B cell (primary cell): ENCODE measurements at regions not wholly inside any gene's neighbourhood (a gene's known extent, or its start where the extent isn't known, plus 50 kb on each side); places are given as distances from the start of the nearest gene placed in this dataset.

Experiments used
- ATAC-seq: fragments of 200-7000 bp; cut with Tn5 transposase; one replicate; pipeline ENCODE4 v1.10.0; 2021; ENCODE audit warnings: low read depth, mild to moderate bottlenecking, moderate number of reproducible peaks, moderate library complexity
- CTCF ChIA-PET: fragments of 350-600 bp; sonication (Branson Sonifier 250); formaldehyde crosslinking; loops from one replicate; lab custom pipeline; 2021; ENCODE audit warnings: antibody characterized with exemption, inconsistent platforms; lab: Charles Lee
- POLR2A ChIA-PET: fragments of 350-600 bp; sonication (Branson Sonifier 250); formaldehyde crosslinking; loops from one replicate; lab custom pipeline; 2021; ENCODE audit warnings: antibody characterized with exemption; lab: Charles Lee
- DNase-seq: peaks from one replicate; pipeline ENCODE4 v3.0.0; 2013
- H2AFZ ChIP-seq: 2 replicates; pipeline ENCODE4 v1.6.1; 2012; ENCODE audit warnings: mild to moderate bottlenecking, low read depth, low read length; ENCODE audit not compliant: insufficient read depth, poor library complexity, severe bottlenecking
- H3K27ac ChIP-seq, 2 donors: 1 replicate in 1 of 2; 2 replicates in 1 of 2; pipeline ENCODE4 v1.5.1; 2012 to 2013; ENCODE audit warnings: low read length in 2 of 2, mild to moderate bottlenecking in 2 of 2, moderate library complexity in 1 of 2
- H3K27me3 ChIP-seq, 4 experiments: fragments of 200-600 bp in 1 of 4; sonication (generic) in 1 of 4; replicated peaks in 1 of 4; 1 replicate in 2 of 4; 2 replicates in 2 of 4; pipeline versions ENCODE4 v1.6.1 to v1.7.0; 2013 to 2016; ENCODE audit warnings: low read length in 3 of 4, mild to moderate bottlenecking in 2 of 4, mixed read lengths in 1 of 4, moderate library complexity in 1 of 4; ENCODE audit not compliant: insufficient read depth in 4 of 4, control insufficient read depth in 3 of 4; ENCODE audit errors: control extremely low read depth in 1 of 4
- H3K36me3 ChIP-seq, 2 experiments: replicated peaks in 1 of 2; 1 replicate in 1 of 2; 2 replicates in 1 of 2; pipeline versions ENCODE4 v1.6.1 to v1.7.1; 2013; ENCODE audit warnings: low read length in 1 of 2; ENCODE audit not compliant: insufficient read depth in 2 of 2, control insufficient read depth in 1 of 2; ENCODE audit errors: control extremely low read depth in 1 of 2, extremely low read depth in 1 of 2
- H3K4me1 ChIP-seq, 2 donors: fragments of 200-600 bp in 1 of 2; sonication (generic) in 1 of 2; 1 replicate in 1 of 2; 2 replicates in 1 of 2; pipeline versions ENCODE4 v1.5.1 to v1.6.1; 2013 to 2017; ENCODE audit warnings: low read length in 2 of 2; ENCODE audit not compliant: control insufficient read depth in 2 of 2, insufficient read depth in 2 of 2
- H3K4me2 ChIP-seq: replicated peaks from 2 replicates; pipeline ENCODE3; 2012; ENCODE audit warnings: mild to moderate bottlenecking, low read depth, low read length; ENCODE audit not compliant: poor library complexity, severe bottlenecking
- H3K4me3 ChIP-seq, 5 experiments: fragments of 200-600 bp in 1 of 5; sonication (generic) in 1 of 5; 1 replicate in 3 of 5; 2 replicates in 2 of 5; pipeline versions ENCODE4 v1.5.1 to v1.7.0; 2011 to 2016; ENCODE audit warnings: low read length in 4 of 5, mild to moderate bottlenecking in 4 of 5, low read depth in 2 of 5, control low read depth in 1 of 5, moderate library complexity in 1 of 5; ENCODE audit not compliant: insufficient read depth in 1 of 5; ENCODE audit errors: control extremely low read depth in 1 of 5, extremely low read depth in 1 of 5
- H3K79me2 ChIP-seq: fragments of 200-600 bp; sonication (generic); one replicate; pipeline ENCODE4 v1.6.0; 2016; ENCODE audit warnings: low read length; ENCODE audit not compliant: control insufficient read depth, insufficient read depth
- H3K9ac ChIP-seq: fragments of 200-600 bp; sonication (generic); 2 replicates; pipeline ENCODE4 v1.6.1; 2017; ENCODE audit warnings: mild to moderate bottlenecking, low read length, moderate library complexity
- H3K9me3 ChIP-seq, 3 donors: one replicate each; pipeline versions ENCODE4 v1.6.1 to v1.7.1; 2013; ENCODE audit warnings: low read length in 2 of 3; ENCODE audit not compliant: control insufficient read depth in 2 of 3, insufficient read depth in 1 of 3; ENCODE audit errors: control extremely low read depth in 1 of 3
- H4K20me1 ChIP-seq: 2 replicates; pipeline ENCODE4 v1.6.0; 2012; ENCODE audit warnings: mild to moderate bottlenecking, low read length; ENCODE audit not compliant: insufficient read depth, control insufficient read depth, poor library complexity, severe bottlenecking
- H3K27ac Mint-ChIP-seq: one replicate; pipeline ENCODE4 v1.8.0; 2021; ENCODE audit warnings: mixed read lengths
- H3K27me3 Mint-ChIP-seq: one replicate; pipeline ENCODE4 v1.8.0; 2021; ENCODE audit warnings: mixed read lengths
- H3K4me1 Mint-ChIP-seq: one replicate; pipeline ENCODE4 v1.8.0; 2021; ENCODE audit warnings: mixed read lengths
- H3K4me3 Mint-ChIP-seq: one replicate; pipeline ENCODE4 v1.8.0; 2021; ENCODE audit warnings: mixed read lengths
- H3K9me3 Mint-ChIP-seq: one replicate; pipeline ENCODE4 v1.8.0; 2022; ENCODE audit warnings: mixed read lengths; ENCODE audit not compliant: insufficient read depth
- CTCF ChIP-seq: fragments of 200-600 bp; IDR thresholded peaks from one replicate; pipeline ENCODE4 v1.8.0; 2022; ENCODE audit warnings: antibody characterized with exemption, mild to moderate bottlenecking
- EZH2 ChIP-seq: IDR thresholded peaks from 2 replicates; pipeline ENCODE4 v1.6.1; 2012; ENCODE audit warnings: borderline replicate concordance, low read depth, mild to moderate bottlenecking, moderate library complexity, low read length; ENCODE audit not compliant: insufficient read depth, poor library complexity, severe bottlenecking
- WGBS: methylation state at CpG from one replicate; pipeline ENCODE4 v1.1.5; 2013; ENCODE audit warnings: missing lambda C conversion rate; ENCODE audit not compliant: insufficient coverage; 5-methylcytosine and 5-hydroxymethylcytosine counted together
- intact Hi-C: fragments of 100-400 bp; cut with micrococcal nuclease; formaldehyde crosslinking; loops from one replicate; pipeline ENCODE4 v1.10.0; 2022

DNA sequence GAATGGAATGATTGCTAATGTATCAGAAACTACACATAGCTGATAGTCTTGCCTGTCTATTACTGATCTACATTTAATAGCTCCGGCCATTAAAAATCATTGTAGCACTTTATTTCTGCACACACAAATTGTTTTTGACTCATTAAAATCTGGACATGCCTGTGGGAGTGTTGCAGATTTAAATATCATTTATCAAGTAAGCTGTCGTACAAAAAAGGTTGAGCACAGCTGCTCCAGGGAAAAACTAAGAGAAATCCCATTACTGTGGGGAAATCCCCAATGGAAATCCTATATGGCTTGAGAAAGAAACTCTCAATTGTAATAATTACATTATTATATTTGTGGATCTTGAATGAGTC, 99.6 kb upstream of the CERS6 start:
- H3K27ac Mint-ChIP-seq = no peak overlapping the region
- no peak overlapping the region for H3K4me2 ChIP-seq
- TF ChIP-seq EZH2 (no peak), CTCF (no peak)
- peaks cover 0 to 2% (median 0%) of the 10 kb centered on the region in 3 donors for H3K9me3 ChIP-seq
- H4K20me1 ChIP-seq = no peaks in the 10 kb centered on the region
- H3K4me1 Mint-ChIP-seq = no peaks in the 10 kb centered on the region
- no peaks in the 10 kb centered on the region for H3K27me3 ChIP-seq
- H3K27ac ChIP-seq = no peak overlapping the region
- ChIA-PET CTCF (interaction anchor here (0.5 to 1.6 kb wide), 3 partner anchors 10 to 431 kb away, joined by 3 to 8 read pairs (median 3); no protein-coding TSS in a partner anchor), POLR2A (no interaction called here)
- no peak overlapping the region for H3K4me3 Mint-ChIP-seq
- intact Hi-C loops = no loop called here
- no peaks in the 10 kb centered on the region for H3K27me3 Mint-ChIP-seq
- no peak overlapping the region for H2AFZ ChIP-seq
- H3K4me1 ChIP-seq = no peaks in the 10 kb centered on the region
- H3K36me3 ChIP-seq = no peaks in the 10 kb centered on the region
- no peak overlapping the region for H3K9ac ChIP-seq
- no peaks in the 10 kb centered on the region for H3K79me2 ChIP-seq
- no peak for DNase-seq
- no peak for ATAC-seq
- H3K9me3 Mint-ChIP-seq = peaks cover 7% of the 10 kb centered on the region
- H3K4me3 ChIP-seq = no peak overlapping the region
- no CpG with 5 or more reads among the region's 2 CpGs for WGBS

- no peak overlapping the region for H3K27ac Mint-ChIP-seq
These were observed 98.1 kb upstream of the CERS6 start for GRCh38 chr2:168357797-168358472.

More at GRCh38 chr2:168357797-168358472, 98.1 kb upstream of the CERS6 start:
- no peaks in the 10 kb centered on the region for H3K27me3 Mint-ChIP-seq
- Histone ChIP-seq H3K27me3 (no peaks in the 10 kb centered on the region), H2AFZ (peak overlapping the region; percentile 6), H4K20me1 (no peaks in the 10 kb centered on the region), H3K4me3 (no peak overlapping the region), H3K9ac (no peak overlapping the region), H3K79me2 (no peaks in the 10 kb centered on the region), H3K27ac (no peak overlapping the region), H3K9me3 (peaks cover 0 to 2% (median 0%) of the 10 kb centered on the region in 3 donors), H3K36me3 (no peaks in the 10 kb centered on the region), H3K4me1 (no peaks in the 10 kb centered on the region), H3K4me2 (no peak overlapping the region)
- intact Hi-C loops = no loop called here
- no CpG with 5 or more reads among the region's 3 CpGs for WGBS
- ChIA-PET POLR2A (no interaction called here), CTCF (interaction anchor here (1.0 to 1.3 kb wide), 3 partner anchors 9 to 12 kb away, joined by 3 to 5 read pairs (median 5); no protein-coding TSS in a partner anchor)
- TF ChIP-seq EZH2 = no peak
- no peak for TF ChIP-seq CTCF
- H3K9me3 Mint-ChIP-seq = peaks cover 7% of the 10 kb centered on the region
- ATAC-seq (no peak), DNase-seq (no peak)
- H3K4me3 Mint-ChIP-seq = no peak overlapping the region
- H3K4me1 Mint-ChIP-seq = peaks cover under 1% of the 10 kb centered on the region
